CD4-positive, alpha-beta T cell treated with Interleukin-4 for 4 hours (primary cell): ENCODE measurements at regions not wholly inside any gene's neighbourhood (a gene's known extent, or its start where the extent isn't known, plus 50 kb on each side); places are given as distances from the start of the nearest gene placed in this dataset.
A peak's percentile ranks its signal among the peaks of the same experiment; 100 is the strongest.

Source experiments
- DNase-seq: peaks from one replicate; pipeline ENCODE4 v3.0.0-alpha.2; 2020

DNA sequence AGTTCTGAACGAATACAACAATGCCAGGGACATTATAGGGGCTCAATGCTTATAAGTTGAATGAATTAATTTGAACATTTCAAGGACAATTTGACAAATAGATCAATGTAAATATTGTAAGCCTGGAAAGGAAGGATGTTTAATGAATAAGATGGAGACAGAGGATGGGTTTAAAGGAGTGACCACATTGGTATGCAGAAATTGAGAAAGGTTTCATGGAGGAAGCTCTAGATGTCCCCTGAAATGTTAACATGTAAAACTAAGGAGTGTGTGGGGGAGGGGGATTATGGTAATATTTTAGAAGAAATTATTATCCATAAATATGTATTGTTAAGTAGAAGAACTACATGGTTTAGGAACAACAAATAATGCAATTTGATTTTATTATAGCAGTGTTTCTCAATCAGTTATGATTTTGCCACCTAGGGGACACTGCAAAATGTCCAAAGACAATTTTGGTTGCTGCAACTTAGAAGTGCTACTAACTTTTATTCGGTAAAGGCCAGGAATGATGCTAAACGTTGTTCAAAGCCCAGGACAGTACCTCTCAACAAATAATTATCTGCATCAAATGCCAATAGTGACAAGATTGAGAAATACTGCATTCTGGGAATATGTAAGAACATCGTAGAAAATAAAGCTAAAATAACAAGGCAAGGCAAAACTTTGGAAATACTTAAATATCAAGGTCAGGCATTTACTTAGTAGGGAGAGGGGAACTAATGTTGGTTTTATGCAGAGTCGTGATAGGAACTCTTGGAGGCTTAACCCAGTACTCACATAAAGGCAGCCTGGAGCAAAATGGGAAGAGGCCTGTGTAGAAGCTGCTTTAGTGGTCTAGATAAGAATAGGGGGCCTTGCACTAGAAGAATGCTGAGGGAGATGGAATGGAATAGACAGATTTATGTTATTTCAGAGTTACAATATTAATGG lies 686.9 kb upstream of the CITED2 start:
- DNase-seq: no peak

DNA sequence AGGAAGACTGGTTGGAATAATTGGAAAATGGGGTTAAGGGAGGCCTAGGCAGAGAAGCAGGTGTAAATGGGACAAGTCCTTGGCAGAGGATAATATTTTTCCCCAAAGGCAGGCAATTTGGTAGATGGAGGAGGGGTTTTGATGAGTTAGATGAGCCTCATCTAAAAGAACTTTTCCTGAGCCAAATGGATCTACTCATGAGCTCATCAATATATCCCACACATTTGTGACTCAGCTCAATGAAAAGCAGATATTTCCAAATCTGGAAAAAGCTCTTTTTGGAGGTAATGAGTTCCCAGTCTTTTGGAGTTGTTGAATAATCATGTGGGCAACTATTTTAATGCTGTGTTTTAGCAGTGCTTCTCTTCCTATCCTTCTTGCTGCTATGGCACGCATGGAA lies 685.5 kb upstream of the CITED2 start:
- DNase-seq: no peak

DNA sequence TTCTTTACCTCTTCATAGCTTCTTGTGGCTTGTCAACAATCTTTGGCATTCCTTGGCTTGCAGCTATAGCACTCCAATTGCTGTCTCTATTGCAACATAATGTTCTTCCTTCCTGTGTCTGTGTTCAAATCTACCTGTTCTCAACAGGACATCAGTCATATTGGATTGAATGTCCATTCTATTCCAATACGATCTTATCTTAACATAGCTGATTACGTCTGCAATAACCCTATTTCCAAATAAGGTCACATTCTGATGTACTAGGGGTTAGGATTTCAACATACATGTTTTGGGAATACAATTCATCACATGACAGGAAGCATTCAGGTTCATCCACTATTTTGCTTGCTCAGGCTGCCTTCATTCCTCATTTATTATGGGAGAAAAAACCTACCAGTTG lies 684.4 kb upstream of the CITED2 start:
- no peak for DNase-seq

GRCh38 chr6:140052736-140053729 lies 678.6 kb upstream of the CITED2 start:
- DNase-seq: no peak

DNA sequence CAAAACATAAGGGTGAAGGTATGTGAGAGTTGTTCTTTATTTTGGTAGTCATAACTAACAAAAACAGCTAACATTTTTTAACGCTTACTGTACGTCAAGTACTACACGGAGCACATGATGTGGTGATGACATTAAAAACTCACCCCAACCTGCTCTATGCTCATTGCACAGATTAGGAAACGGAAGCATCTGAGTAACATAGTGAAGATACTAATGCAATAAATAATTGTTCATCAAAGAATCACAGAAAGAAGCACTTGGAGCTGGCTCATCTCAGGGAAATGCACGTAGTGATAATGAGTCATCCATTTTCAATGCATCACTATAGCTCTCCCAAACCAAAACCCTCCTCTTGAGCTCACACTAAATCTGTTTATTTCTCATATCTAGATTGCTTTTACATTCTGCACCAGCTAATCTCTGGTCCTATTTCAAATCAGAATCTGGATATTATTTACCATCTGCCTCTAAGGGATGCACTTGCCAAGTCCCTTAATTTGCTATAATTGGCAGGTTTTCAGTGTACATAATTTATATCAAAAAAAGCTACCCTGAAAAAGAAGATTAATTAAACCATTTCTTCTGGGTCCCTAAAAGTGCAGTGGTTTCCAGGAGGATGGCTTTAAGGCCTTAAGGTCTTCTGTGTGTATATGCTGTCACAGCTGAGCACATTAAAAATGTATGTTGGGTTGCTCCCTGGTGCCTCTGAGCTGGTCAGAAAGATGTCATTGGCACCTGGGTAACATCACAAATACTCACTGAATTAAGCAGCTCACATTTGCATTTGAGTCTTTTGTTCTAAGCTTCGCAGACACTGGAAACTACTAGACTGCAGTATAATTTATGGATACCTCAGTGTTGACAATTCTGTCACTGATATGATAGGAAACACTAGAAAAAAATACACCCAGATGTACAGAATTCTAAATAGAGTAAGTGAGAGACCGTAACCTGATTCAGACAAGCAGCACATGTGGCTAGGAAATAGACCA lies 677.4 kb upstream of the CITED2 start:
- no peak for DNase-seq

DNA sequence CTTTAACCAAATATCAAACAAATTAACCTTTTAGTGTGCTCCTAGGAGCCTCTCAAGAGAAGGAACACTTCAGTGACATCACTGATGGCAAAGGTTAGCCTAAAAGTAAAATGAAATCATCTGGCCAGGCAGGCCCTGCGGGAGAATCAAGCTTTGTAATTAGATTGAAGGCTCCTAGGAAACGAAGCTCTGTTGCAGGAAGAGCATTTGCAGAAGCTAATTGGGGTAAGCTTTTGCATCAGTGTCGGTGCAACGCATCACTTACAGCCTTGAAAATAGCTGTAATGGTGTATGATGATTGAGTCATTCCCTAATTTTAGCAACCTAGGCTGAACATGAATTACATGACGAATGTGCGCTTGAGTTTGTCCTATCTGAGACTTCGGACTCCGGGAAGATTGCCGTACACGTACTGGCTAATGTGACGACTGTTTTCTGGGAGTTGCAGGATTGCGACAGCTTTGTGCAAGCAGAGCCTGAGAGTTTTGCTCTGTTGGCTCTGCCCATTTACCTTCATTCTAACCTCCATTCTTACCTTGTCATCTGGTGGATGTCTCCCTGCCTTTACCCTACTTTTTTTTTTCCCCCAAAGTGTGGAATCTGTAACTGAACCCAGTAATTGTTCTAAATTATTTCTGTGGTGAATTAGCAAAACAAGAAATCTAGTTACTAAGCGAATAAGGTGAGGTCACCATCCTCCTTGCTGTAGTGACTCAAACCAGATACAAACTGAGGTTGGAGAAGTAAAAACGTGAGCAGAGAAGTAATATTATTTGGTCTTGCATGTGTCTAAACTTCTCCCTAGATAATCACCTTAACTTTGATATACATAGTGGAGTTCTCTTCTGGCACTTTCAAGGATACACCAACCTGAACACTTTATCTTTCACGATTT lies 675.9 kb upstream of the CITED2 start:
- DNase-seq: no peak

DNA sequence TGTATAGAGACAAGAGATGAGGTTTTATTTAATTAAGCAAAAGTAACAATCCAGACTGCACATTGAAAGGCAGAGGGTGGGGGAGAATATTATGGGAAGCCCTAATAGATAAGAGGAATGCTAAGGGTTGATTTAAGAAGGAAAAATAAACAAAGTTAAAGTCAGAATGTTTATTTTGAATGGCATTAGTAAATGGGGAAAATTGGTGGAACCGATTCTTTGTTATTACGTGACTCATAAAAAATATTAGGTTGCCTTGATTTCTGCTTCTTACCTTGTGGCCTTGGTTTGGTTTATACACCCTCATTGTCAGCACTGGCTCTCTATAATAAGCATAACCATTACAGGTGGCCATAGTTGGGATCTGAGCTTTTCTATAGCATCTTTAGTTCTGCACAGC lies 674.8 kb upstream of the CITED2 start:
- DNase-seq: no peak

- DNase-seq: no peak
Measured at GRCh38 chr6:140048202-140048790, 673.8 kb upstream of the CITED2 start.

DNA sequence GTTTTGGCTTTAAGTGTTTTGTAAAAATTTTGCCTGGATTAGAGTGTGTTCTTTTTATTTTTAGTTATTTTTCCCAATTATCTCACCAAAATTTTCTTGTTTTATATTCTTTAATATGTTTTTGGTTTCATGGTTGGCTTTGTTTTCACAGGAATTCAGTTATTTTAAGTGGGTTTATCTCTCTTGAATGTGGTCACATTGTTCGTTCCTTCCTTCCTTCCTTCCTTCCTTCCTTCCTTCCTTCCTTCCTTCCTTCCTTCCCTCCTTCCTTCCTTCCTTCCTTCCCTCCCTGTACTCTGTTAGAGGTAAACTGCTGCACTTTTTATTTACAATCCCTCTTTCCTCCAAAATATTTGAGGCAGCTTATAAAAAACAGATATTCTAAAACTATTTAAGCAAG lies 672.9 kb upstream of the CITED2 start:
- no peak for DNase-seq

GRCh38 chr6:140046016-140046632 lies 671.7 kb upstream of the CITED2 start:
- no peak for DNase-seq

GRCh38 chr6:140045116-140045515 lies 670.7 kb upstream of the CITED2 start:
- no peak for DNase-seq

- DNase-seq: no peak
Measured at GRCh38 chr6:140044626-140045025, 670.2 kb upstream of the CITED2 start.

- DNase-seq: no peak
Measured at GRCh38 chr6:140043762-140044378, 669.4 kb upstream of the CITED2 start.

DNA sequence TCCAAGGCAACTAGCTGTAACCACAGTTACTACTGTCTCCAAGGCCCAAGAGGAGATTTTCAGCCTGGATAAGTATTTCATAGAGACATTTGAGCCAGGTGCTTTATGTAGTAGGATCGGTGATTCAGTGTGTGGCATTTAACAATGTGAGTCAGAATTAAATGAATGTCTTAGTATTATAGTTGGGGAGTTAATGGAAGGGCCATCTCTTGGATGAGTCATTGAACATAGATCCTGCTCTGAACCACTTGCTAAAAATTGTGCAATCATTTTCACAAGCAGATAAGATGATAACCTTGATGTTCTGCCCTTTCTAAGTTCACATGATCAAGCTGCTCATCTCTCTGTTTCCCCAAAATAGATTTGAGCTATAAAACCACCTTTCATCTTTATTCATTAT lies 668.9 kb upstream of the CITED2 start:
- DNase-seq: peak; percentile 3

- DNase-seq: no peak
Measured at GRCh38 chr6:140041571-140042332, 667.3 kb upstream of the CITED2 start.

- no peak for DNase-seq
Measured at GRCh38 chr6:140041056-140041455, 666.6 kb upstream of the CITED2 start.

- DNase-seq: no peak
Measured at GRCh38 chr6:140040396-140040795, 665.9 kb upstream of the CITED2 start.

DNA sequence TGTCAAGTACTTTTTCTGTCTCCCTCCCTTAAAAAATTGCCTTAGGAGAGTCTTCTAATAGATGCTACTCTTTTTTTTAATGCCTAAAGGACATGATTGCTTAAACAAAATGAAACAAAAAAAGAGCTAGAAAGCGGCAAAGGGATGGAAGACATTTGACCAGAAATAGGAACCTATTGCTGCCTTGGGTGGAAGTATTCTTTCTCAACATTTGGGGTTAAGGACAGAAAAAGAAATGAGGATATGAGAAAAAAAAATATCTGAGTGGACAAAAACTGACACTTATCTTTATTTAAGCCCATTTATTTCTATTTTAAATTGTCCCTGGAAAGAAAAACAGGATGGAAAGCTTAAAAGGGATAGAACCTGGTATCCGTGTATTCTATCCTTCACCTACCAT lies 664.9 kb upstream of the CITED2 start:
- no peak for DNase-seq

DNA sequence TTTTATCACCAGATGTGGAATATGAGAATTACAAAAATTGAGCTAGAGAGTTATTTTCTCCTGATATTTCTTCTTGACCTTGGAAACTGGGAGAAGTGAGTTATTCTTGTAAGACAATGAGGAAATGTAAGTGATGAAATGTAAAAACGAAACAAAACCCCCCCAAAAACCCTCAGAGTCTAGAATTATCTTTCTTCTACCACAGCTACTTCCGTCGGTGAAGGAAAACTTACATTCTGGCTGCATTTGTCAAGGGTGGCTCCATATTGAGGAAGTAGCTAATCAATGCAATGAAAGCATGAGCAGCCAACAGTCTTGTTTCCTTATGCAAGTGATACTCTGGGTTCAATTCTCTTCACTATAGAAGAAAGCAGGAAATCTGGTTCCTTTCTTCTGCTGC lies 661.7 kb upstream of the CITED2 start:
- no peak for DNase-seq
